Keratinocyte (primary cell): ENCODE measurements at regions not wholly inside any gene's neighbourhood (a gene's known extent, or its start where the extent isn't known, plus 50 kb on each side); places are given as distances from the start of the nearest gene placed in this dataset.

ENCODE experiments used
- DNase-seq: peaks from one replicate; pipeline ENCODE4 v3.0.0-alpha.2; 2011; ENCODE audit warnings: low read depth, missing footprints, low spot score
- FAIRE-seq: peaks from 2 replicates; lab custom pipeline; 2011; peaks lifted over from hg19 to GRCh38; lab: Jason Lieb, UNC
- H2AFZ ChIP-seq: 2 replicates; pipeline ENCODE4 v1.6.0; 2012; ENCODE audit warnings: low read length, control low read depth, inconsistent platforms; ENCODE audit not compliant: control insufficient read depth
- H3K27ac ChIP-seq: 2 replicates; pipeline ENCODE4 v1.5.1; 2011; ENCODE audit warnings: low read length; ENCODE audit not compliant: control insufficient read depth, insufficient read depth
- H3K27me3 ChIP-seq: 3 replicates; pipeline ENCODE4 v1.6.0; 2011; ENCODE audit warnings: low read length; ENCODE audit not compliant: control insufficient read depth, insufficient read depth; ENCODE audit errors: extremely low read depth
- H3K36me3 ChIP-seq, 2 experiments: 2 replicates in 1 of 2; 3 replicates in 1 of 2; pipeline ENCODE4 v1.5.1; 2011; ENCODE audit warnings: low read length in 2 of 2, mild to moderate bottlenecking in 1 of 2; ENCODE audit not compliant: control insufficient read depth in 2 of 2, insufficient read depth in 2 of 2; ENCODE audit errors: extremely low read depth in 1 of 2
- H3K4me1 ChIP-seq: 3 replicates; pipeline ENCODE4 v1.5.1; 2011; ENCODE audit warnings: low read length; ENCODE audit not compliant: control insufficient read depth, insufficient read depth; ENCODE audit errors: extremely low read depth
- H3K4me2 ChIP-seq: 3 replicates; pipeline ENCODE4 v1.6.0; 2011; ENCODE audit warnings: low read depth, low read length; ENCODE audit not compliant: control insufficient read depth, insufficient read depth; ENCODE audit errors: extremely low read depth
- H3K4me3 ChIP-seq, 3 experiments: fragments of 200-600 bp in 1 of 3; sonication (generic) in 1 of 3; 2 replicates in 2 of 3; 3 replicates in 1 of 3; pipeline ENCODE4 v1.5.1; 2011 to 2016; ENCODE audit warnings: low read length in 3 of 3, mild to moderate bottlenecking in 3 of 3, control low read depth in 2 of 3, inconsistent platforms in 1 of 3, low read depth in 1 of 3, mixed read lengths in 1 of 3, mixed run types in 1 of 3, moderate library complexity in 1 of 3; ENCODE audit not compliant: control insufficient read depth in 2 of 3, insufficient read depth in 2 of 3; ENCODE audit errors: extremely low read depth in 1 of 3
- H3K79me2 ChIP-seq: 2 replicates; pipeline ENCODE4 v1.6.0; 2012; ENCODE audit warnings: low read length; ENCODE audit not compliant: control insufficient read depth, insufficient read depth
- H3K9ac ChIP-seq: 3 replicates; pipeline ENCODE4 v1.6.0; 2011; ENCODE audit warnings: low read length; ENCODE audit not compliant: control insufficient read depth, insufficient read depth; ENCODE audit errors: extremely low read depth
- H3K9me1 ChIP-seq: 3 replicates; pipeline ENCODE4 v1.6.0; 2011; ENCODE audit warnings: low read length; ENCODE audit not compliant: control insufficient read depth, insufficient read depth; ENCODE audit errors: extremely low read depth
- H3K9me3 ChIP-seq: 2 replicates; pipeline ENCODE4 v1.5.1; 2012; ENCODE audit warnings: low read depth, low read length; ENCODE audit not compliant: control insufficient read depth
- H4K20me1 ChIP-seq: 3 replicates; pipeline ENCODE4 v1.6.0; 2011; ENCODE audit warnings: low read length; ENCODE audit not compliant: control insufficient read depth, insufficient read depth; ENCODE audit errors: extremely low read depth
- EZH2 ChIP-seq: IDR thresholded peaks from one replicate; pipeline ENCODE4 v1.6.1; 2012; ENCODE audit warnings: inconsistent platforms, mild to moderate bottlenecking, low read length, moderate library complexity
- dilution Hi-C: fragments of 300-500 bp; cut with MboI; formaldehyde crosslinking; loops from one replicate; pipeline ENCODE4 v1.7.0; 2020; ENCODE audit warnings: low sequenced_read_pairs; ENCODE audit not compliant: extremely low pct_ligation_motif_present
- TF ChIP-seq, protein P1 (sequence below), 3 experiments: IDR thresholded peaks in 1 of 3; conservative IDR thresholded peaks in 1 of 3; optimal IDR thresholded peaks in 1 of 3; 2 replicates in 2 of 3; 3 replicates in 1 of 3; pipeline versions ENCODE3 to v1.5.1; 2011; ENCODE audit warnings: low read length in 3 of 3, mild to moderate bottlenecking in 3 of 3, moderate library complexity in 2 of 3, control low read depth in 1 of 3, inconsistent platforms in 1 of 3; ENCODE audit not compliant: insufficient read depth in 2 of 3; ENCODE audit errors: extremely low read depth in 1 of 3

DNA sequence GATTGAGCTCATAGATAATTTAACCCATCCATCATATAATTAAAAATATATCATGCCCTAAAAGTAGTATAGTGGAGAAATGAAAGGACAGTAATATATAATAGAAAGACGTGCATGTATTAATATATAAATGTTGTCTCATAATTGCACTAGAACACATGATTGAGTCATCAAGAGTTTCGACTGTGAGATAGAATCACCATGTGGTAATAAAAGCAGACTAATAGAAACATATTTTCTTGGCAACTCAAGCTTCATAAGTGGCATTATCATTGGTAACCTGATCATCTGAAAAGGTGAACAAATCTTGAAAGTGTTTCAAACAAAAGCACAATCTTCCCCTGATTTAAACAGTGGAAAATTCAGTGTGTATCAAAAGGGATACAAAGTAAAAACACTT, 188.8 kb downstream of the CYRIA start:
- DNase-seq (no peak), FAIRE-seq (no peak)
- H3K9me1 ChIP-seq, result no peaks in the 10 kb centered on the region
- no peak overlapping the region for H3K9ac ChIP-seq
- dilution Hi-C loops, result no loop called here
- no peaks in the 10 kb centered on the region for H3K36me3 ChIP-seq
- H3K27me3 ChIP-seq, result peaks cover 3% of the 10 kb centered on the region
- H3K79me2 ChIP-seq, result no peaks in the 10 kb centered on the region
- H3K27ac ChIP-seq, result peak overlapping the region; percentile 13
- no peak overlapping the region for H2AFZ ChIP-seq
- H3K4me2 ChIP-seq, result no peak overlapping the region
- peaks cover 4% of the 10 kb centered on the region for H3K4me1 ChIP-seq
- H4K20me1 ChIP-seq, result no peaks in the 10 kb centered on the region
- no peak overlapping the region for H3K4me3 ChIP-seq
- TF ChIP-seq, protein P1, sequence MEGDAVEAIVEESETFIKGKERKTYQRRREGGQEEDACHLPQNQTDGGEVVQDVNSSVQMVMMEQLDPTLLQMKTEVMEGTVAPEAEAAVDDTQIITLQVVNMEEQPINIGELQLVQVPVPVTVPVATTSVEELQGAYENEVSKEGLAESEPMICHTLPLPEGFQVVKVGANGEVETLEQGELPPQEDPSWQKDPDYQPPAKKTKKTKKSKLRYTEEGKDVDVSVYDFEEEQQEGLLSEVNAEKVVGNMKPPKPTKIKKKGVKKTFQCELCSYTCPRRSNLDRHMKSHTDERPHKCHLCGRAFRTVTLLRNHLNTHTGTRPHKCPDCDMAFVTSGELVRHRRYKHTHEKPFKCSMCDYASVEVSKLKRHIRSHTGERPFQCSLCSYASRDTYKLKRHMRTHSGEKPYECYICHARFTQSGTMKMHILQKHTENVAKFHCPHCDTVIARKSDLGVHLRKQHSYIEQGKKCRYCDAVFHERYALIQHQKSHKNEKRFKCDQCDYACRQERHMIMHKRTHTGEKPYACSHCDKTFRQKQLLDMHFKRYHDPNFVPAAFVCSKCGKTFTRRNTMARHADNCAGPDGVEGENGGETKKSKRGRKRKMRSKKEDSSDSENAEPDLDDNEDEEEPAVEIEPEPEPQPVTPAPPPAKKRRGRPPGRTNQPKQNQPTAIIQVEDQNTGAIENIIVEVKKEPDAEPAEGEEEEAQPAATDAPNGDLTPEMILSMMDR (optimal IDR thresholded peaks at IDR 0.05 in 1 of 3, IDR thresholded peaks at IDR 0.05 in 1 of 3, conservative IDR thresholded peaks at IDR 0.05 in 1 of 3; ENCODE audit: extremely low read depth in 1 of 3, insufficient read depth in 2 of 3, low read length in 3 of 3), result no peak
- TF ChIP-seq EZH2, result no peak
- no peaks in the 10 kb centered on the region for H3K9me3 ChIP-seq

DNA sequence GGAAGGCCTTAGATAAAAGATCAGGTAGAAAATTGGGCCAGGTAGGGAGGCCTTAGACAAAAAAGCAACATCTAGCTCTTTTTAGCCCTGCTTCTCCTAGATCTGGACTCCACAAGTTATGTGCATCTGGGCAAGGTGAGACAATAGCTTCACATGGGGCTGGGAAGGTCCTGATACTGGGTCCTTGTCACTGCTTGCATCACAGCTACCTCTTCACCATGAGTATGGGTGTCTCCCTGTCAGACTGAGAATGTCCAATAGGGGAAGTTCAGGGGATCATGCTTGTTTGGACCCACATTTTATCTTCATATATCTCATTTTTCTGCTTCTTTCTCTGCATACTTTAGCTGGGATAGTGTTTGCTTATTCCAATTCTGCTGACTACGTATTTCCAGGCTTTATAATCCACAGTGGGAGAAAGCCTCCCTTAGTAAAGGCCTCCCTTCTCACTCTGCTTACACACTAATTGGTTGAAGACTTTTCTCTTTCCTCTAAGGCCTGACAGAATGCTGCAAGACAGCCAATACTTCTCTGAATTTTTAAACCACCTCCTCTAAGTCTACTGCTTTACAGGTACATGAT, 189.6 kb downstream of the CYRIA start:
- TF ChIP-seq, protein P1 (optimal IDR thresholded peaks at IDR 0.05 in 1 of 3, IDR thresholded peaks at IDR 0.05 in 1 of 3, conservative IDR thresholded peaks at IDR 0.05 in 1 of 3; ENCODE audit: extremely low read depth in 1 of 3, insufficient read depth in 2 of 3, low read length in 3 of 3), result no peak
- no peak for TF ChIP-seq EZH2
- Histone ChIP-seq H3K9me1 (no peaks in the 10 kb centered on the region), H3K4me2 (peak overlapping the region; percentile 14), H3K79me2 (no peaks in the 10 kb centered on the region), H4K20me1 (no peaks in the 10 kb centered on the region), H3K9me3 (no peaks in the 10 kb centered on the region), H3K9ac (peak overlapping the region; percentile 43), H3K36me3 (no peaks in the 10 kb centered on the region), H2AFZ (no peak overlapping the region), H3K4me3 (no peak overlapping the region), H3K27ac (peak overlapping the region; percentile 55), H3K27me3 (peaks cover 3% of the 10 kb centered on the region), H3K4me1 (peaks cover 4% of the 10 kb centered on the region)
- FAIRE-seq, result no peak
- dilution Hi-C loops, result no loop called here
- no peak for DNase-seq
